Uterus (tissue), 3 donors: ENCODE measurements at regions not wholly inside any gene's neighbourhood (a gene's known extent, or its start where the extent isn't known, plus 50 kb on each side); places are given as distances from the start of the nearest gene placed in this dataset.
"Not testable (repeated sequence)": the region's sequence is repeated elsewhere in the genome, so short reads cannot be mapped to it uniquely, and the experiment has no call there.

ENCODE experiments used
- DNase-seq, 2 donors: peaks; one replicate each; pipeline ENCODE4 v3.0.0-alpha.2; 2019 to 2020
- H3K27ac ChIP-seq, 2 donors: fragments of 200-600 bp; sonication (generic); 1 replicate in 1 of 2; 2 replicates in 1 of 2; pipeline ENCODE4 v1.5.1; 2016 to 2018
- H3K27me3 ChIP-seq, 2 donors: fragments of 200-600 bp; sonication (generic); one replicate each; pipeline ENCODE4 v1.5.1; 2018 to 2019; ENCODE audit warnings: control low read depth in 1 of 2
- H3K36me3 ChIP-seq, 2 donors: fragments of 200-600 bp; sonication (generic); one replicate each; pipeline ENCODE4 v1.5.1; 2019; ENCODE audit warnings: control low read depth in 1 of 2
- H3K4me1 ChIP-seq, 2 donors: fragments of 200-600 bp; sonication (generic); one replicate each; pipeline ENCODE4 v1.5.1; 2018 to 2019; ENCODE audit warnings: control low read depth in 1 of 2
- H3K4me3 ChIP-seq, 2 donors: fragments of 200-600 bp; sonication (generic); 1 replicate in 1 of 2; 2 replicates in 1 of 2; pipeline ENCODE4 v1.5.1; 2018 to 2019; ENCODE audit warnings: mild to moderate bottlenecking in 1 of 2
- H3K9me3 ChIP-seq, 2 donors: fragments of 200-600 bp; sonication (generic); one replicate each; pipeline ENCODE4 v1.5.1; 2019; ENCODE audit warnings: control low read depth in 1 of 2
- CTCF ChIP-seq, 4 experiments: fragments of 200-600 bp in 2 of 4; fragments of 450-650 bp in 2 of 4; sonication (generic) in 2 of 4; IDR thresholded peaks; one replicate each; pipeline ENCODE4 v1.5.1; 2016 to 2019; ENCODE audit warnings: antibody characterized with exemption in 4 of 4, mild to moderate bottlenecking in 2 of 4, moderate library complexity in 1 of 4
- POLR2A ChIP-seq, 2 donors: fragments of 450-650 bp; IDR thresholded peaks; one replicate each; pipeline ENCODE4 v1.6.1; 2016; ENCODE audit warnings: antibody characterized with exemption in 2 of 2, mild to moderate bottlenecking in 1 of 2, moderate library complexity in 1 of 2
- intact Hi-C: fragments of 100-400 bp; cut with DNase I; formaldehyde crosslinking; loops from one replicate; pipeline ENCODE4 v1.15.1; 2023; ENCODE audit warnings: low total_unique reads
- donor health status: DM: yes; HTN: yes; CAD: no.

GRCh38 chr5:166909040-166909439 lies 1382.4 kb upstream of the WWC1 start:
- Histone ChIP-seq H3K27me3 (no peaks in the 10 kb centered on the region), H3K4me3 (no peak overlapping the region), H3K27ac (no peak overlapping the region), H3K36me3 (no peaks in the 10 kb centered on the region), H3K4me1 (no peaks in the 10 kb centered on the region), H3K9me3 (no peaks in the 10 kb centered on the region)
- DNase-seq, result no peak
- intact Hi-C loops, result no loop called here
- TF ChIP-seq POLR2A (IDR thresholded peaks at IDR 0.05) (no peak), CTCF (IDR thresholded peaks at IDR 0.05) (no peak)

GRCh38 chr5:166909926-166910325 lies 1381.5 kb upstream of the WWC1 start:
- no peak for TF ChIP-seq POLR2A (IDR thresholded peaks at IDR 0.05)
- TF ChIP-seq CTCF (IDR thresholded peaks at IDR 0.05), result no peak
- no peaks in the 10 kb centered on the region for H3K4me1 ChIP-seq
- H3K36me3 ChIP-seq, result no peaks in the 10 kb centered on the region
- DNase-seq, result no peak
- no peaks in the 10 kb centered on the region for H3K9me3 ChIP-seq
- H3K27ac ChIP-seq, result no peak overlapping the region
- H3K27me3 ChIP-seq, result no peaks in the 10 kb centered on the region
- no peak overlapping the region for H3K4me3 ChIP-seq
- intact Hi-C loops, result no loop called here

GRCh38 chr5:166910995-166911394 lies 1380.5 kb upstream of the WWC1 start:
- H3K4me1 ChIP-seq, result no peaks in the 10 kb centered on the region
- no peak for DNase-seq
- intact Hi-C loops, result no loop called here
- no peak overlapping the region for H3K4me3 ChIP-seq
- TF ChIP-seq CTCF (IDR thresholded peaks at IDR 0.05) (no peak), POLR2A (IDR thresholded peaks at IDR 0.05) (no peak)
- no peaks in the 10 kb centered on the region for H3K27me3 ChIP-seq
- H3K36me3 ChIP-seq, result no peaks in the 10 kb centered on the region
- H3K27ac ChIP-seq, result no peak overlapping the region
- H3K9me3 ChIP-seq, result no peaks in the 10 kb centered on the region

- Histone ChIP-seq H3K4me3 (no peak overlapping the region), H3K27ac (no peak overlapping the region), H3K36me3 (no peaks in the 10 kb centered on the region), H3K9me3 (no peaks in the 10 kb centered on the region), H3K27me3 (no peaks in the 10 kb centered on the region), H3K4me1 (no peaks in the 10 kb centered on the region)
- DNase-seq, result no peak
- intact Hi-C loops, result no loop called here
- TF ChIP-seq CTCF (IDR thresholded peaks at IDR 0.05) (no peak), POLR2A (IDR thresholded peaks at IDR 0.05) (no peak)
Observed at GRCh38 chr5:166916021-166916420, 1375.4 kb upstream of the WWC1 start.

- TF ChIP-seq POLR2A (IDR thresholded peaks at IDR 0.05) (no peak), CTCF (IDR thresholded peaks at IDR 0.05) (no peak)
- no peaks in the 10 kb centered on the region for H3K27me3 ChIP-seq
- H3K4me3 ChIP-seq, result no peak overlapping the region
- H3K27ac ChIP-seq, result no peak overlapping the region
- H3K36me3 ChIP-seq, result no peaks in the 10 kb centered on the region
- H3K9me3 ChIP-seq, result no peaks in the 10 kb centered on the region
- DNase-seq, result no peak
- intact Hi-C loops, result no loop called here
- H3K4me1 ChIP-seq, result no peaks in the 10 kb centered on the region
Observed at GRCh38 chr5:166926138-166926537, 1365.3 kb upstream of the WWC1 start.

- H3K4me1 ChIP-seq, DNase-seq, intact Hi-C loops: not testable (repeated sequence)
Observed at GRCh38 chr5:166926806-166927475, 1364.5 kb upstream of the WWC1 start.

More at GRCh38 chr5:166926806-166927475, 1364.5 kb upstream of the WWC1 start:
- not testable (repeated sequence) for H3K36me3 ChIP-seq, H3K4me3 ChIP-seq, H3K27me3 ChIP-seq, H3K27ac ChIP-seq, H3K9me3 ChIP-seq
